GM12878 (cell line): ENCODE measurements at regions not wholly inside any gene's neighbourhood (a gene's known extent, or its start where the extent isn't known, plus 50 kb on each side); places are given as distances from the start of the nearest gene placed in this dataset.

ENCODE experiments used
- ATAC-seq: fragments of 200-7000 bp; cut with Tn5 transposase; 3 replicates; pipeline ENCODE4 v1.9.1; 2020; ENCODE audit warnings: mild to moderate bottlenecking, moderate library complexity
- BruUV-seq: library from RNA; stranded (reverse); fragments of 400-500 nt; replicated peaks from 2 replicates; lab custom pipeline; 2021; lab: Mats Ljungman, UMichigan
- CTCF ChIA-PET: fragments of 300-600 bp; sonication (Branson Sonifier 250); formaldehyde crosslinking; extraction: SDS; loops from one replicate; lab custom pipeline; 2021; ENCODE audit warnings: inconsistent platforms; lab: Yijun Ruan, JAX
- POLR2A ChIA-PET: fragments of 350-600 bp; formaldehyde crosslinking; extraction: SDS; loops from one replicate; lab custom pipeline; 2021; ENCODE audit warnings: inconsistent platforms; lab: Charles Lee
- RAD21 ChIA-PET: fragments of 300-600 bp; sonication (Branson Sonifier 250); formaldehyde crosslinking; loops from one replicate; lab custom pipeline; 2023; ENCODE audit warnings: antibody characterized with exemption; ENCODE audit not compliant: unreplicated experiment; lab: Charles Lee
- SMC1A ChIA-PET: fragments of 300-600 bp; sonication (Branson Sonifier 250); formaldehyde crosslinking; loops from one replicate; lab custom pipeline; 2023; ENCODE audit not compliant: unreplicated experiment, uncharacterized antibody; lab: Charles Lee
- DNase-seq: peaks from one replicate; pipeline ENCODE4 v3.0.0-alpha.2; 2011; ENCODE audit warnings: low read depth, low spot score
- FAIRE-seq: peaks from 3 replicates; lab custom pipeline; 2011; peaks lifted over from hg19 to GRCh38; lab: Jason Lieb, UNC
- H2AFZ ChIP-seq: 2 replicates; pipeline ENCODE4 v1.6.0; 2011; ENCODE audit warnings: low read depth, low read length, control low read depth; ENCODE audit not compliant: control insufficient read depth
- H3K27ac ChIP-seq: 2 replicates; pipeline ENCODE4 v1.5.1; 2011; ENCODE audit warnings: control low read depth; ENCODE audit not compliant: control insufficient read depth, insufficient read depth
- H3K27me3 ChIP-seq, 2 experiments: replicated peaks in 1 of 2; 2 replicates each; pipeline versions ENCODE4 v1.6.0 to v1.6.1; 2011; ENCODE audit warnings: low read length in 1 of 2; ENCODE audit not compliant: control insufficient read depth in 2 of 2, insufficient read depth in 2 of 2
- H3K36me3 ChIP-seq, 2 experiments: 2 replicates each; pipeline ENCODE4 v1.5.1; 2011; ENCODE audit warnings: low read length in 1 of 2; ENCODE audit not compliant: control insufficient read depth in 2 of 2, insufficient read depth in 2 of 2
- H3K4me1 ChIP-seq: 2 replicates; pipeline ENCODE4 v1.6.1; 2011; ENCODE audit warnings: mild to moderate bottlenecking, low read length, moderate library complexity, mixed read lengths; ENCODE audit not compliant: control insufficient read depth, insufficient read depth
- H3K4me2 ChIP-seq: 2 replicates; pipeline ENCODE4 v1.6.0; 2011; ENCODE audit warnings: control low read depth; ENCODE audit not compliant: control insufficient read depth, insufficient read depth
- H3K4me3 ChIP-seq: fragments of 200-600 bp; sonication (generic); 2 replicates; pipeline ENCODE4 v1.5.1; 2016
- H3K79me2 ChIP-seq: 2 replicates; pipeline ENCODE4 v1.6.0; 2011; ENCODE audit warnings: low read length; ENCODE audit not compliant: control insufficient read depth, insufficient read depth
- H3K9ac ChIP-seq: 2 replicates; pipeline ENCODE4 v1.8.0; 2011; ENCODE audit warnings: low read length, control low read depth, mixed read lengths; ENCODE audit not compliant: control insufficient read depth, insufficient read depth
- H3K9me3 ChIP-seq: replicated peaks from 3 replicates; pipeline ENCODE4 v1.5.1; 2011; ENCODE audit warnings: mild to moderate bottlenecking, low read length; ENCODE audit not compliant: control insufficient read depth, insufficient read depth
- H4K20me1 ChIP-seq: 2 replicates; pipeline ENCODE4 v1.6.0; 2011; ENCODE audit not compliant: control insufficient read depth, insufficient read depth
- ASH2L ChIP-seq: fragments of 300-600, 200-600 bp; sonication (generic); IDR thresholded peaks from 2 replicates; pipeline ENCODE4 v1.6.1; 2017; ENCODE audit warnings: low read depth, mild to moderate bottlenecking, borderline replicate concordance
- BHLHE40 ChIP-seq, 2 experiments: fragments of 450-650 bp in 1 of 2; IDR thresholded peaks; 2 replicates each; pipeline ENCODE4 v1.6.1; 2011 to 2017; ENCODE audit warnings: low read depth in 2 of 2, borderline replicate concordance in 1 of 2, improper control_type of control experiment in 1 of 2, low read length in 1 of 2, mild to moderate bottlenecking in 1 of 2
- CBX3 ChIP-seq: fragments of 200-600 bp; sonication (generic); IDR thresholded peaks from 2 replicates; pipeline ENCODE4 v1.6.1; 2016; ENCODE audit warnings: low read depth, borderline replicate concordance
- FOS ChIP-seq: IDR thresholded peaks from 3 replicates; pipeline ENCODE4 v1.6.1; 2011; ENCODE audit warnings: borderline replicate concordance; ENCODE audit not compliant: insufficient read length; ENCODE audit errors: extremely low read depth
- FOXK2 ChIP-seq: fragments of 450-650 bp; IDR thresholded peaks from 2 replicates; pipeline ENCODE4 v1.6.1; 2017; ENCODE audit warnings: mild to moderate bottlenecking, moderate library complexity
- HSF1 ChIP-seq: fragments of 150-350 bp; IDR thresholded peaks from 2 replicates; pipeline ENCODE4 v1.6.1; 2014; ENCODE audit warnings: mild to moderate bottlenecking, low read depth, low read length
- IRF4 ChIP-seq: IDR thresholded peaks from 2 replicates; pipeline ENCODE4 v1.6.1; 2011; ENCODE audit warnings: low read depth, low read length
- MEF2B ChIP-seq: fragments of 450-650 bp; IDR thresholded peaks from 2 replicates; pipeline ENCODE4 v1.6.1; 2018; ENCODE audit warnings: mild to moderate bottlenecking, moderate library complexity; ENCODE audit not compliant: partially characterized antibody, poor library complexity, severe bottlenecking
- NKRF ChIP-seq: fragments of 450-650 bp; conservative IDR thresholded peaks from 2 replicates; pipeline ENCODE4 v1.6.1; 2017; ENCODE audit warnings: mild to moderate bottlenecking, moderate library complexity
- PKNOX1 ChIP-seq: fragments of 450-650 bp; IDR thresholded peaks from 2 replicates; pipeline ENCODE4 v1.6.1; 2016; ENCODE audit warnings: mild to moderate bottlenecking
- PML ChIP-seq: IDR thresholded peaks from 2 replicates; pipeline ENCODE4 v1.6.1; 2012; ENCODE audit warnings: low read length, inconsistent platforms
- RB1 ChIP-seq: fragments of 450-650 bp; formaldehyde crosslinking; IDR thresholded peaks from 2 replicates; pipeline ENCODE4 v1.6.1; 2017; ENCODE audit warnings: mild to moderate bottlenecking, borderline replicate concordance
- RBBP5 ChIP-seq: fragments of 200-600 bp; sonication (generic); conservative IDR thresholded peaks from 2 replicates; pipeline ENCODE4 v1.6.1; 2016
- SPI1 ChIP-seq: IDR thresholded peaks from 2 replicates; pipeline ENCODE4 v1.6.1; 2011; ENCODE audit warnings: low read depth, mild to moderate bottlenecking, low read length, moderate library complexity, borderline replicate concordance; ENCODE audit not compliant: insufficient read depth
- USF2 ChIP-seq: IDR thresholded peaks from 2 replicates; pipeline ENCODE4 v1.6.1; 2011; ENCODE audit warnings: low read depth, low read length, improper control_type of control experiment, borderline replicate concordance
- YY1 ChIP-seq: IDR thresholded peaks from 2 replicates; pipeline ENCODE4 v1.6.1; 2011; ENCODE audit warnings: low read depth, mild to moderate bottlenecking, low read length
- WGBS: methylation state at CpG from one replicate; pipeline ENCODE4 v1.1.6; 2016; ENCODE audit warnings: low lambda C conversion rate; ENCODE audit not compliant: insufficient replicate concordance, insufficient coverage; ENCODE audit errors: missing lambda C conversion rate; 5-methylcytosine and 5-hydroxymethylcytosine counted together
- in situ Hi-C: fragments of 300-500 bp; cut with MboI; formaldehyde crosslinking; loops from 9 replicates; pipeline ENCODE4 v1.14.3; 2018; ENCODE audit warnings: mixed read lengths
- intact Hi-C: fragments of 100-400 bp; cut with micrococcal nuclease; formaldehyde crosslinking; loops from one replicate; pipeline ENCODE4 v1.14.2; 2022; ENCODE audit not compliant: unreplicated experiment

- POLR2A ChIA-PET = no interaction called here
- Histone ChIP-seq H3K4me3 (no peak overlapping the region), H3K9ac (no peak overlapping the region), H4K20me1 (no peaks in the 10 kb centered on the region), H3K27me3 (no peaks in the 10 kb centered on the region; a peak in 2 of 4 replicates), H3K79me2 (no peaks in the 10 kb centered on the region), H3K4me1 (no peaks in the 10 kb centered on the region), H3K9me3 (no peaks in the 10 kb centered on the region), H3K4me2 (no peak overlapping the region), H3K27ac (no peak overlapping the region), H3K36me3 (no peaks in the 10 kb centered on the region), H2AFZ (peak overlapping the region; percentile 29; the same call in 1 of the 2 replicates)
- no peak for ATAC-seq
- TF ChIP-seq YY1 = no peak
- no peak for TF ChIP-seq PKNOX1
- TF ChIP-seq FOXK2 = no peak
- no peak for TF ChIP-seq RB1
- TF ChIP-seq NKRF = no peak
- TF ChIP-seq HSF1 = no peak
- no peak for TF ChIP-seq BHLHE40 (IDR thresholded peaks at IDR 0.05; ENCODE audit: borderline replicate concordance in 1 of 2, low read depth in 2 of 2, low read length in 1 of 2)
- TF ChIP-seq MEF2B = no peak
- no peak for TF ChIP-seq IRF4
- no peak for TF ChIP-seq CBX3
- TF ChIP-seq USF2 = no peak
- TF ChIP-seq FOS = no peak
- TF ChIP-seq ASH2L = no peak
- TF ChIP-seq RBBP5 = no peak
- no peak for TF ChIP-seq PML
- TF ChIP-seq SPI1 = no peak
- SMC1A ChIA-PET = interaction anchor here (1.0 kb wide), 1 partner anchor 14 kb away, joined by 3 read pairs; no protein-coding TSS in a partner anchor
- no peak for FAIRE-seq
- in situ Hi-C loops = no loop called here
- RAD21 ChIA-PET = interaction anchor here (1.1 kb wide), 1 partner anchor 60 kb away, joined by 3 read pairs; no protein-coding TSS in a partner anchor
- CTCF ChIA-PET = interaction anchor here (0.6 to 0.8 kb wide), 3 partner anchors 9 to 1606 kb away, joined by 3 to 4 read pairs (median 3); no protein-coding TSS in a partner anchor
- no TSS peak for BruUV-seq
- intact Hi-C loops = no loop called here
- no peak for DNase-seq
- 35% methylated on average over 7 of the region's 7 CpGs for WGBS
Observed at GRCh38 chr3:159843840-159844730, 144.6 kb upstream of the IL12A start.
